Fibroblast of skin of left quadriceps (primary cell): ENCODE measurements at regions not wholly inside any gene's neighbourhood (a gene's known extent, or its start where the extent isn't known, plus 50 kb on each side); places are given as distances from the start of the nearest gene placed in this dataset.
"Not testable (repeated sequence)": the region's sequence is repeated elsewhere in the genome, so short reads cannot be mapped to it uniquely, and the experiment has no call there.

Experiments used
- DNase-seq, 2 experiments: peaks; one replicate each; pipeline ENCODE4 v3.0.0-alpha.2; 2013; ENCODE audit warnings: low read depth in 2 of 2

DNA sequence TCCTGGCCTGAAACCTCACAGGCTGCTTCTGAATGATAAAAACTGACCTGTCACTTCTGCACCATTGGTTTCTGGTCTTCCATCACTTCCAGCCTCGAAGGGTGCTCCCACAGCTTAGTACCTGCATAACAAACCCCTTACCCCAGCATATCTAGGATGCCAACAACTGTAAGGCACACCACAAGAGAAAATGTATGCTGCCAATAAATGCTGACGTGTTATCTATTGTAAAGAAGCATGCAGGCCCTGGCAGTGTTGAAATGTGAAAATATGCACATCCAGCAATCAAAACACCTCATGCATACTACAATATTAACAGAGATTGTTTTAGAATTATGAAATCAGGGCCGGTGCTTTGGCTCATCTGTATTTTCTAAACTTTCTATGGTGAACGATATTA, 242.0 kb upstream of the NSMCE3 start:
- no peak for DNase-seq

- not testable (repeated sequence) for DNase-seq
Observed at GRCh38 chr15:29505535-29505934, 235.9 kb upstream of the NSMCE3 start.

DNA sequence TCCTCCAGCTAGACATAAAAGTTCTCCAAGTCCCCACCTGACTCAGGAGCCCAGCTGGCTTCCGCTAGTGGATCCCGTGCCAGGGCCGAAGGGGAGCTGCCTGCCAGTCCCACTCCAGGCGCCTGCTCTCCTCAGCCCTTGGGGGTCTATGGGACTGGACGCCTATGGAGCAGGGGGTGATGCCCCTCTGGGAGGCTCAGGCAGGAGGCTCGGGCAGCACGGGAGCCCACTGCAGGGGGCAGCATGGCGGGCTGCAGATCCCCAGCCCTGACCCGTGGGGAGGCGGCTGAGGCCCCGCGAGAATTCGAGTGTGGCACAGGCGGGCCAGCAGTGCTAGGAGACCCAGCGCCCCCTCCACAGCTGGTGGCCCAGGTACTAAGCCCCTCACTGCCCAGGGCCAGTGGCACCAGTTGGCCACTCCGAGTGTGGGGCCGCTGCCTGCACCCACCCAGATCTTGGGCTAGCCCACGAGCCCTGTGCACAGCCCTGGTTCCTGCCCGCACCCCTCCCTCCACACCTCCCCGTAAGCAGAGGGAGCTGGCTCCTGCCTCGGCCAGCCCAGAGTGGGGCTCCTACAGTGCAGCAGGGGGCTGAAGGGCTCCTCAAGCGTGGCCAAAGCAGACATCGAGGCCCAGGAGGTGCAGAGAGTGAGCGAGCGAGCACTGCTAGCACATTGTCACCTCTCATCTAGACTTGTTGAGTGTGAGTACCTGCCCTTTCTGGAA, 221.3 kb upstream of the NSMCE3 start:
- no peak for DNase-seq

GRCh38 chr15:29480949-29481348, 211.3 kb upstream of the NSMCE3 start:
- no peak for DNase-seq

DNA sequence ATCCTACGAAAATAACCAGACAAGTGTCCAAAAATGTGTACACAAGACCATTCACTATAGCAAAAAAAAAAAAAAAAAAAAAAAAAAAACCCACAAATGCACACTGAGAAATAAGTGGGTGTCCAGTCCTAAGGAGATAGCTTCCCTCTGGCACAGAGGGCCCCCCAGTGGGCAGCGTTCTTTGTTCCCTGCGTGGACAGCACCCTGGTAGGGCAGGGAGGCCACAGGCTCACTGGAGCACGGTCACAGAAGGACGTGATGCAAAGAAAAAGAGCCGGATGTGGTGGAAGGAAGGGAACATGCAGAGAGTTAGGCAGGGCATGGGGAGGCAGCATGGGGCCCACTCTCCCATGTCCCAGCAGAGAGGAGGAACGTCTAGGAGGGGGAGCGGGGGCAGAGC, 210.7 kb upstream of the NSMCE3 start:
- DNase-seq: no peak

DNA sequence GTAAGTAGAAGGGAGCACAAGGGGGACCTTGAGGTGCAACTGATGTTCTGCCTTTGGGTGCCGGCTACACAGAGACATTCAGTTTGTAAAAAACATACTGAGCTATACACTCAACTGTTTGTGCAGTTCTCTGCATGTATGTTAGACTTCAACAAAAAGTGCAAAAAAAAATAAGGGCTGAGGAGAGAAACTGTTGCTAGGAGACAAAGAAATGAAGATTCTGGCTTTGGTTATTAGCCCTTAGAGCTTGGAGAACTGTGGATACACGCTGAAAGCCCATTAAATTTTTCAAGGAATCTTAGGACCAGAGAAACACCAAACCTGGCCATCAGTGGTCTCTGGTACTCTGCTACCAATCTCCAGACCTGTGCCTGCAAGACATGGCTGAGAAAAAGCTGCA, 207.6 kb upstream of the NSMCE3 start:
- no peak for DNase-seq

DNA sequence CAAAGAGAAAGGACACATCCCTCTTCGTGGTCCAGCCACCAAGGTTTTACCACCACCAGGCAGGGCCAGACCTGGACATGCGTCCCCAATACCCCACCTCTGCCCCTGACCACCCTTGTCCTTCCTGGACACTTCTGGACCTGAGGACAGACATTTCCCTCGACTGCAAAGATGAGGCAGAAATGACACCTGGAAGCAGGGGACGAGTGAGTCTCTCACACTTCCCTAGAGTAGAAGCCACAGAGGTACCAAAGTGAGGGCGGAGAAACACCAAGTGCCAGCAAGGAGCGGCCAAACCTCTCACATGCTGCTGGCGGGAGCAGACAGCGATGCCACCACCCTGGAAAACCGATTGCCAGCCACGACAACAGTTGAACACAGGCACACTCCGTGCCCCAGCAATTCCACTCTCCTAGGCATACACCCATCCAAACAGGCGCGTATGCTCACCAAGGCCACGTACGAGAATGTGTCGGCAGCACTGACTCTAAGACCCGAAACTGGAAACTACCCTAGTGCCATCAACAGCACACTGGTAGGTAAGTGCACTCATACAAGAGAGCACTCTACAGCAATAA, 207.0 kb upstream of the NSMCE3 start:
- DNase-seq: no peak

GRCh38 chr15:29475096-29475495, 205.5 kb upstream of the NSMCE3 start:
- no peak for DNase-seq

DNA sequence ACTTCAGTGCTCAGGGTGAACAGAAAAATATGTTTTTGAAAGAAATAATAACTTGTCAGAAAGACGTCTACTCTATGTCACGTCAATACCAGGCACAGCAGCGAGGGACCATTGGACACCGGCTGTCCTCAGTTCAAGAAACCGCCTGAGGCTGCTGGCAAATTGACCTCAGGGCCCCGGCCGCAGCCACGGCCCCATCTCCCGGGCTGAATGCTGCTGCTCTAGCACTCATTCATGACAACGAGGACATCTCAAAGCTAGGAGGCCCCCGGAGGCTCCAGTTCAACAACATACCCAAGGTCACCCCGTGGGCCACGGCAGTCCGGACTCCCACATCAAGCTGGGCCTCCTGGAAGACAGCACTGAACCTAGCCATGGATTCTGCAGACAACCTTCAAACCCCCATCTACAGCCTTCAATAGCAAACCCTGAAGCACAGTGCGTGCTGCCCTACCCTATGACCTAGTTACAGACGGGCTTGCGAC, 204.0 kb upstream of the NSMCE3 start:
- no peak for DNase-seq

GRCh38 chr15:29472901-29473445, 203.4 kb upstream of the NSMCE3 start:
- DNase-seq: no peak

GRCh38 chr15:29471757-29472156, 202.1 kb upstream of the NSMCE3 start:
- DNase-seq: no peak

GRCh38 chr15:29471306-29471705, 201.7 kb upstream of the NSMCE3 start:
- DNase-seq: no peak

DNA sequence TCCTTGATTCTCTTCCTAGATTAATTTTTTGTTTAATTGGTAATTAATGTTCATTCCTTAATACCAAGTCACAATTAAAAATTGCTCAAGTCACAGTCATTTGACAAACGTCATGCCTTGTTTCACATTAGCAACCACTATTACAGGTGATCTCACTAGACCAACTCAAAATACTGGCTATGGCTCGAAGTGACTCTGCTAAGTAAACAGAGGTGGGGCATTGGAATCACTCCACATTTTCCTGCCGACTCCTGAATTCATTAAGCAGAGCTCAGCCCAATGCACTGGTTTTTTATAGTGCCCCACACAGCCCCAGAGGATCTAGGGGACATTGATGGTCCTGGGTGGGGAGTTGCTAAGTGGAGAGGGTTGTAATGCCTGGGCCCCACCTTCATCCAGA, 201.2 kb upstream of the NSMCE3 start:
- no peak for DNase-seq

- DNase-seq: no peak
Observed at GRCh38 chr15:29470311-29470710, 200.7 kb upstream of the NSMCE3 start.

DNA sequence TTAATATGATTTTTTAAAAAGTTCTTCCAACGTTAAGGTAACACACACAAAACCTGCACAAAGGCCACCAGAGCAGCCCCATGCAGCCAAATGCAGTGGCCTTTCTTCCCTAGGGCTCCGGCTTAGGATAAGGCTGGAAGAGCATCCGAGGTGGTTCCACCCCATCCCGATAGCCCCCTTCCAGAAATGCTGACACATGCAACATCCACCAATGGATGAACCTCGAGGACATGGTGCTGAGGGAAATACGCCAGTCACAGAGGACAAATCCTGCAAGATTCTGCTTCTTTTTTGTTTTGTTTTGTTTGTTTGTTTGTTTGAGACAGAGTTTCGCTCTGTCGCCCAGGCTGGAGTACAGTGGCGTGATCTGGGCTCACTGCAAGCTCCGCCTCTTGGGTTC, 199.3 kb upstream of the NSMCE3 start:
- DNase-seq: no peak

DNA sequence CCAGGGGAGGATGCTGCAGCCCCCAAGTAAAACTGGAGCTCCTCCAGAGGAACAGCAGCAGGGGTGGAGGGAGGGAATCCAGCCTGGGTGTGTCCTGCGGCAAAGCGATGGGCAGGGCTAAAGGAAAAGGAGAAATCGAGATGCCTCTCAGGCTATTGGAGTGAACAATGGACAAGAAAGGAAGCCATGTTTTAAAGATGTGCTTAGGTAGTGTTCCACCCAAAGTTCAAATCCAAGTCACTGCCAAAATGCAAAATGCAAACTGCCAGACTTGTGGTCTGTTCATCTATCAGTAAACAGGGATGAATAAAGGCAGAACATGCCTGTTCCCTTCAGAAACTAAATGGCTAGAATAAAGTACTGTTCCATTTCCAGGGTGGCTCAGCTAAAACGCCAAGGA, 197.5 kb upstream of the NSMCE3 start:
- DNase-seq: no peak

DNA sequence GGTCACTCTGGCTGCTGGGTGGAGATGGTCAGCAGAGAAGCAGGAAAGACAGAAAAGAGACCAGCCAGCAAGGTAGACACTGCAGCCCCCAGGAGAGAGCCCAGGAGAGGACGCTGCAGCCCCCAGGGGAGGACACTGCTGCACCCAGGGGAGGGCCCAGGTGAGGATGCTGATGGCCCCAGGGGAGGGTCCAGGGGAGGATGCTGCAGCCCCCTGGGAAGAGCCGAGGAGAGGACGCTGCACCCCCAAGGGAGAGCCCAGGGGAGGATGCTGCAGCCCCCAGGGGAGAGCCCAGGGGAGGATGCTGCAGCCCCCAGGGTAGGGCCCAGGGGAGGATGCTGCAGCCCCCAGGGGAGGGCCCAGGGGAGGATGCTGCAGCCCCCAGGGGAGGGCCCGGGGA, 196.7 kb upstream of the NSMCE3 start:
- no peak for DNase-seq

DNA sequence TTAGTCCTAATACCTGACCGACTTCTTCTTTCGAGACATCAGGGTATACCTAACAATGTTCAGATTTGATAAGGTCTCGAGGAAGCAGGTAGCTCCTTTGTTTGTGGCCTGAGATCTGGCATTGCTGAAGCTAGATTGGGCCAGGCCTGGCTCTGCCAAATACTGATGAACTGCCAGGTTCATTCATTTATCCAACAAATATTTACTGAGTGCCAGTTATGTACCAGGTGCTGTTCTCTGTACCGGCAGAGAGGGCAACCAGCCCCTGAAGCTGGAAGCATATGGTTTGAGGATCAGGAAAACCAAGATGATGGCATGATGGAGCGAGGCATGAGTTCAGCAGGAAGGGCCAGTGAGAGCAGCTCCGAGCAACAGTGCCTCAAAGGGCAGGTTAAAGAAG, 196.2 kb upstream of the NSMCE3 start:
- no peak for DNase-seq

DNA sequence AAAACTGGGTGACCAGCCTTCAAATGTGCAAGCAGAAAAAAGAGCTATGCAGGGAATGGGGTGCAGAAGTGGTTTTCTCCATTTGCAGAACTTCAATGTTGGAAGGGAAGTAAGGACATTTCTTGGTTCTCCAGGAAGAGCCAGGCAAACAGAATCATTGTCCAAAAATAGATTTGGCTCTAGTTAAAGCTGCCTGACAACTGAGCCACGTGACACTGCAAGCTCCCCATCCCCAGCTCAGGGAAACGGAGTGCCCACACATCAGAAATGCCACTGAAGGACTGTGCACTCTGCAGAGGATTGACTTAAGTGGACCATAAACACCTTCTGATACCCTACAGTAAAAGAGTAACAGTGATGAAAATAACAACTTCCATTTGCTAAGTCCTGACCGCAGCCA, 195.6 kb upstream of the NSMCE3 start:
- DNase-seq: no peak

GRCh38 chr15:29461877-29462276, 192.3 kb upstream of the NSMCE3 start:
- DNase-seq: no peak

DNA sequence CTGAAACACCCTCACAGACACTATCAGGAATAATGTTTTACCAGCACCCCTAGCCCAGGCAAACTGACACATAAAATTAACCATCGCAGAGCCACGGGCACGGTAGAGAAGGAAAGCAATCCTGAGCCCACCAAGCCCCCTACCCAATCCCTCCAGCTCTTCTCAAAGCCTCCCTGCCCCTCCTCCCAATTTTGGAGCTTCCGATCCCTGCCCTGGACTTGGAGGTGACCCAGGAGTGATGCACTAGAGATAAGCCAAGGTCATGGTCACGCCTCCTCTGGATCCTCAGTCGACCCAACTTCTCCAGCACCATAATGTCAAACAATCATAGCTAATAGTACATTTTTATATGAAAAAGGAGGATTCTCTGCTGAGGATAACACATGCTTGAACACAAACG, 188.7 kb upstream of the NSMCE3 start:
- no peak for DNase-seq

GRCh38 chr15:29457729-29458128, 188.1 kb upstream of the NSMCE3 start:
- DNase-seq: no peak

DNA sequence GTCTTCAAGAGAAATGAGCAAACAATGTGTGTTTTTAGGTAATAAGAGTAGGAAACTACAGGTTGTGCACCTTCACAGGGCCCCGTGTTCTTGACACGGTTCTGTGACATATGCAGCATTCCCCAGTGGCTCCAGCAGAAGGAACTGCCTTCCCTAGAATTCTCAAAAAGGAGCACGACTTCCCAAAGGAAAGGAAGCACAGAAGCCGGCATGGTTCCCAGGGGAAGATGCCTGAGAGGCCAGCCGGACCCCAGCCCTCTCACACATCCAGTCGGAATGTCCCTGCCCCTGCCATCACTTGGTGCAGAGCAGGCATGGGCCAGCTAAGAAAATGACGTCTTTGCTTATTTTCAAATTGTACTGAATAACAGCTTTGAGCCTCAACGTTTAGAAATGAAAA, 187.3 kb upstream of the NSMCE3 start:
- DNase-seq: no peak

- no peak for DNase-seq
Observed at GRCh38 chr15:29456255-29456654, 186.6 kb upstream of the NSMCE3 start.
